Globus pallidus (tissue), 1 donor: ENCODE measurements at regions not wholly inside any gene's neighbourhood (a gene's known extent, or its start where the extent isn't known, plus 50 kb on each side); places are given as distances from the start of the nearest gene placed in this dataset.
"Not testable (repeated sequence)": the region's sequence is repeated elsewhere in the genome, so short reads cannot be mapped to it uniquely, and the experiment has no call there.

ENCODE experiments used
- DNase-seq: peaks from one replicate; pipeline ENCODE4 v3.0.0-alpha.2; 2015; ENCODE audit warnings: low spot score

GRCh38 chr5:18461766-18462165 lies 827.5 kb downstream of the TAF11L14 start:
- no peak for DNase-seq

GRCh38 chr5:18465833-18466681 lies 831.8 kb downstream of the TAF11L14 start:
- DNase-seq = peak; percentile 82

- no peak for DNase-seq
Observed at GRCh38 chr5:18466731-18467130, 832.5 kb downstream of the TAF11L14 start.

GRCh38 chr5:18471791-18472190 lies 837.5 kb downstream of the TAF11L14 start:
- not testable (repeated sequence) for DNase-seq

GRCh38 chr5:18483451-18483850 lies 849.2 kb downstream of the TAF11L14 start:
- no peak for DNase-seq

GRCh38 chr5:18487928-18488480 lies 853.7 kb downstream of the TAF11L14 start:
- no peak for DNase-seq

- DNase-seq = no peak
Observed at GRCh38 chr5:18489703-18490102, 855.4 kb downstream of the TAF11L14 start.

- no peak for DNase-seq
Observed at GRCh38 chr5:18491349-18491748, 857.1 kb downstream of the TAF11L14 start.

GRCh38 chr5:18495157-18495556 lies 860.9 kb downstream of the TAF11L14 start:
- DNase-seq = no peak

- DNase-seq = no peak
Observed at GRCh38 chr5:18496041-18496440, 861.8 kb downstream of the TAF11L14 start.

GRCh38 chr5:18497089-18497488 lies 862.8 kb downstream of the TAF11L14 start:
- DNase-seq = no peak

GRCh38 chr5:18503797-18504328 lies 869.6 kb downstream of the TAF11L14 start:
- no peak for DNase-seq

GRCh38 chr5:18507114-18507513 lies 872.9 kb downstream of the TAF11L14 start:
- no peak for DNase-seq

GRCh38 chr5:18517641-18518380 lies 883.6 kb downstream of the TAF11L14 start:
- DNase-seq = no peak

- DNase-seq = no peak
Observed at GRCh38 chr5:18523380-18523779, 889.1 kb downstream of the TAF11L14 start.

GRCh38 chr5:18526792-18527405 lies 892.6 kb downstream of the TAF11L14 start:
- DNase-seq = no peak

- no peak for DNase-seq
Observed at GRCh38 chr5:18533137-18533536, 898.9 kb downstream of the TAF11L14 start.

- no peak for DNase-seq
Observed at GRCh38 chr5:18534119-18534518, 899.9 kb downstream of the TAF11L14 start.

GRCh38 chr5:18535753-18536152 lies 901.5 kb downstream of the TAF11L14 start:
- not testable (repeated sequence) for DNase-seq

GRCh38 chr5:18544421-18544820 lies 910.2 kb downstream of the TAF11L14 start:
- DNase-seq = no peak

GRCh38 chr5:18546591-18546990 lies 912.3 kb downstream of the TAF11L14 start:
- no peak for DNase-seq

GRCh38 chr5:18551716-18552115 lies 917.5 kb downstream of the TAF11L14 start:
- no peak for DNase-seq
